ENCODE measurements at regions not wholly inside any gene's neighbourhood (a gene's known extent, or its start where the extent isn't known, plus 50 kb on each side); places are given as distances from the start of the nearest gene placed in this dataset.
"Not testable (repeated sequence)": the region's sequence is repeated elsewhere in the genome, so short reads cannot be mapped to it uniquely, and the experiment has no call there.

DNA sequence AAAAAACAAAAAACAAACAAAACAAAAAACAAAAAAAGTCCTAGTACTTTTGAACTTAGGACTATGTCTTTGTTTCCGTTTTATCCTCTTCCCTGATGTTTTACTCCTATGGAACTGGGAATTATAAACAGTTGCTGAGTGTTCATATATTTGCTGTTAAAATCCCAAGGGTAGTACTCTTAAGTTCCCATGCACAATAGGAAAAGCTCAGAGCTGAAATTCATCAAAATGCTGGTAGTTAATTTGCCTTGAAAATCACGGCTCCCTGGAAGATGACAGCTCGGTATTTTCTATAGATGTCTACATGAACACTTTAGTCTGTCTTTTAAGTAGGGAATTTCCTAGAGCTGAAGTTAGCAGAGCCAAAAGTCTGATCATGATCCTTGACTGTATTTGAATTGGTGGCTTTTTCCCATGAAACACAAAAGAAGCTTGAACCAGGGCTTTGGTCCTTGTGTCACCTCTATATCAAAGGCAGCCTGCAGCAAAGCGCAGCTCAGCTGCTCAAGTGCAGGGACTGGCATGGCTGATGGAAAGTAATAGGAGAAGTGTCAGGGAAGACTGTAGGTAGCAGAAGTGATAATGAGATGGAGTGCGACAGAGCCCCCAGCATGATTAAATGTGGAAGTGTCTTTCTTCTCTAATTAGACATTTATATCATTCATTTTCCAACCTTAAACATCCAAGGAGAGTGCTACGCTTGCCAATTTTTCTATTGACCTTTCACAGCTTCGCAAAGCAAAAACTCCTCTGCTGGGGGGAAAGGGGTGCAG, 310.9 kb downstream of the TRIM36 start:
- H2AFZ ChIP-seq (ENCODE audit: low read depth, low read length, severe bottlenecking), result no peak overlapping the region
- H3K9me3 ChIP-seq (ENCODE audit: insufficient read depth, low read length), result no peaks in the 10 kb centered on the region
- no peaks in the 10 kb centered on the region for H4K20me1 ChIP-seq (ENCODE audit: low read depth, low read length)
- no peak for TF ChIP-seq EZH2phosphoT487 (conservative IDR thresholded peaks at IDR 0.05; ENCODE audit: low read length)
- TF ChIP-seq, protein P1, sequence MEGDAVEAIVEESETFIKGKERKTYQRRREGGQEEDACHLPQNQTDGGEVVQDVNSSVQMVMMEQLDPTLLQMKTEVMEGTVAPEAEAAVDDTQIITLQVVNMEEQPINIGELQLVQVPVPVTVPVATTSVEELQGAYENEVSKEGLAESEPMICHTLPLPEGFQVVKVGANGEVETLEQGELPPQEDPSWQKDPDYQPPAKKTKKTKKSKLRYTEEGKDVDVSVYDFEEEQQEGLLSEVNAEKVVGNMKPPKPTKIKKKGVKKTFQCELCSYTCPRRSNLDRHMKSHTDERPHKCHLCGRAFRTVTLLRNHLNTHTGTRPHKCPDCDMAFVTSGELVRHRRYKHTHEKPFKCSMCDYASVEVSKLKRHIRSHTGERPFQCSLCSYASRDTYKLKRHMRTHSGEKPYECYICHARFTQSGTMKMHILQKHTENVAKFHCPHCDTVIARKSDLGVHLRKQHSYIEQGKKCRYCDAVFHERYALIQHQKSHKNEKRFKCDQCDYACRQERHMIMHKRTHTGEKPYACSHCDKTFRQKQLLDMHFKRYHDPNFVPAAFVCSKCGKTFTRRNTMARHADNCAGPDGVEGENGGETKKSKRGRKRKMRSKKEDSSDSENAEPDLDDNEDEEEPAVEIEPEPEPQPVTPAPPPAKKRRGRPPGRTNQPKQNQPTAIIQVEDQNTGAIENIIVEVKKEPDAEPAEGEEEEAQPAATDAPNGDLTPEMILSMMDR (IDR thresholded peaks at IDR 0.05; ENCODE audit: insufficient read depth, low read length, poor library complexity, severe bottlenecking), result no peak
- no peaks in the 10 kb centered on the region for H3K79me2 ChIP-seq (ENCODE audit: insufficient read depth, low read length)
- no peak overlapping the region for H3K4me2 ChIP-seq (ENCODE audit: low read depth, low read length, poor library complexity, severe bottlenecking)
- H3K9me2 ChIP-seq (replicated peaks; ENCODE audit: insufficient read depth, low read length), result no peaks in the 10 kb centered on the region
- no peak overlapping the region for H3K4me3 ChIP-seq (ENCODE audit: insufficient read depth, low read length, poor library complexity, severe bottlenecking)
- no peak overlapping the region for H3K9ac ChIP-seq (ENCODE audit: low read length)
- no peaks in the 10 kb centered on the region for H3F3A ChIP-seq (ENCODE audit: insufficient read depth)
- no peaks in the 10 kb centered on the region for H3K27me3 ChIP-seq (ENCODE audit: low read length)
- no peaks in the 10 kb centered on the region for H3K36me3 ChIP-seq (ENCODE audit: low read length)
- H3K27ac ChIP-seq (ENCODE audit: low read depth, low read length), result no peak overlapping the region

DNA sequence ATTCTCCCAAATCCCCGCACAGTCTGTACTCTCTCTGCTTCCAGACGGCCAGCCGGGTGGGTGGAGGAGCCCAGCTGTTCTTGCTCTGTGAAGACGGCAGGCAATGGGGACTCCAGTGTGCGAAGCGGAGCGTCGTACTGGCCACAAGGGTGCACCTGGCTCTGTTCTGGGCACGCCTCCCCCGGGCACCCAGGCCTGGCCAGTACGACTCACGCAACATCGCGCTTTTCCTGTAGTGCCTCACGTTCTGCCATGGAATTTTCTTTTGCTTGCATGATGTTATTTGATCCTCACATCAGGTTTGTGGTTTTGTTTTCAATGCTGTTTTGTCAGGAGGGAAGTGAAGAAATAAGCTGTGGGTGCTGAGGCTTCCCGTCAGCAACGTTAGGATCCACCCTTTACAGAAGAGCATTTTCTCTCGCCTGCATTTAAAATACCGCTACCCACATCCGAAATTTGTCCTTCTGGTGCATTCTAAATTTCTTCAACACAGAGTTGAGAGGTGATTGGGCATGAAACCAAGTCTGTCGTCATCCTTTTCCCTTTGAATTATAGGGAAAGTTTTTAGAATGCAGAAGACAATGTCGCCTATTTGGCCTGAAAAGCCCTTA, 311.7 kb downstream of the TRIM36 start:
- H3K9ac ChIP-seq (ENCODE audit: low read length), result no peak overlapping the region
- H4K20me1 ChIP-seq (ENCODE audit: low read depth, low read length), result no peaks in the 10 kb centered on the region
- no peaks in the 10 kb centered on the region for H3K79me2 ChIP-seq (ENCODE audit: insufficient read depth, low read length)
- H3K9me3 ChIP-seq (ENCODE audit: insufficient read depth, low read length), result no peaks in the 10 kb centered on the region
- H2AFZ ChIP-seq (ENCODE audit: low read depth, low read length, severe bottlenecking), result no peak overlapping the region
- no peaks in the 10 kb centered on the region for H3K36me3 ChIP-seq (ENCODE audit: low read length)
- no peak for TF ChIP-seq EZH2phosphoT487 (conservative IDR thresholded peaks at IDR 0.05; ENCODE audit: low read length)
- TF ChIP-seq, protein P1 (IDR thresholded peaks at IDR 0.05; ENCODE audit: insufficient read depth, low read length, poor library complexity, severe bottlenecking), result no peak
- no peak overlapping the region for H3K4me3 ChIP-seq (ENCODE audit: insufficient read depth, low read length, poor library complexity, severe bottlenecking)
- no peak overlapping the region for H3K4me2 ChIP-seq (ENCODE audit: low read depth, low read length, poor library complexity, severe bottlenecking)
- no peak overlapping the region for H3K27ac ChIP-seq (ENCODE audit: low read depth, low read length)
- H3K9me2 ChIP-seq (replicated peaks; ENCODE audit: insufficient read depth, low read length), result no peaks in the 10 kb centered on the region
- no peaks in the 10 kb centered on the region for H3F3A ChIP-seq (ENCODE audit: insufficient read depth)
- no peaks in the 10 kb centered on the region for H3K27me3 ChIP-seq (ENCODE audit: low read length)

DNA sequence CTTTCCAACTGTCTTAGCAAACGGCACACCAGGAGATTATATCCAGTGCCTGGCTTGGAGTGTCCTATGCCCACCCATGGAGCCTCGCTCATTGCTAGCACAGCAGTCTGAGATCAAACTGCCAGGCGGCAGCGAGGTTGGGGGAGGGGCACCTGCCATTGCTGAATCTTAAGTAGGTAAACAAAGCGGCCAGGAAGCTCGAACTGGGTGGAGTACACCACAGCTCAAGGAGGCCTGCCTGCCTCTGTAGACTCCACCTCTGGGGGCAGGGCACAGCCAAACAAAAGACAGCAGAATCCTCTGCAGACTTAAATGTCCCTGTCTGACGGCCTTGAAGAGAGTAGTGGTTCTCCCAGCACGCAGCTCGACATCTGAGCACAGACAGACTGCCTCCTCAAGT, 325.0 kb downstream of the TRIM36 start:
- not testable (repeated sequence) for H3K27ac ChIP-seq (ENCODE audit: low read depth, low read length); H2AFZ ChIP-seq (ENCODE audit: low read depth, low read length, severe bottlenecking); H3K4me3 ChIP-seq (ENCODE audit: insufficient read depth, low read length, poor library complexity, severe bottlenecking); H3K27me3 ChIP-seq (ENCODE audit: low read length); H3K9me3 ChIP-seq (ENCODE audit: insufficient read depth, low read length); H4K20me1 ChIP-seq (ENCODE audit: low read depth, low read length); H3K36me3 ChIP-seq (ENCODE audit: low read length); H3K4me2 ChIP-seq (ENCODE audit: low read depth, low read length, poor library complexity, severe bottlenecking); H3K9ac ChIP-seq (ENCODE audit: low read length); H3K79me2 ChIP-seq (ENCODE audit: insufficient read depth, low read length); H3K9me2 ChIP-seq (replicated peaks; ENCODE audit: insufficient read depth, low read length); H3F3A ChIP-seq (ENCODE audit: insufficient read depth)

DNA sequence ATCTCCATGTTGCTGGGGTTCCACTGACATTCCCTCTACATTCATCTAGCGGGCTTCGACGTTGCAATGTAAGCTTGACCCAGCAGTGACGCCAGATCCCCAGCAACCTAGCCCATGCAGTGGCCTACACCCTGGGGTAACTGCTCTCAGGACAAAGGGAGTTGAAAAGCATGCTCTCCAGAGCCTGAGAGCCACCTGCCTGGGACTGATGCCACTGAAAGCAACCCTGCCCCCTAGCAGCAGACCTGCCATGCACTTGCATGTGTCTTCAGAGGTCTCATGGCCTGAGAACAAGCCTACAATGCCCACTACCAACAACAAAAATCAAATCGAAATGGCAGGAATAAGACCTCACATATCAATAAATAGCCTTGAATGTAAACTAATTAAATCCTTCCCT, 330.3 kb downstream of the TRIM36 start:
- H3K4me2 ChIP-seq (ENCODE audit: low read depth, low read length, poor library complexity, severe bottlenecking), result no peak overlapping the region
- H3K9ac ChIP-seq (ENCODE audit: low read length), result no peak overlapping the region
- TF ChIP-seq, protein P1 (IDR thresholded peaks at IDR 0.05; ENCODE audit: insufficient read depth, low read length, poor library complexity, severe bottlenecking), result no peak
- no peak for TF ChIP-seq EZH2phosphoT487 (conservative IDR thresholded peaks at IDR 0.05; ENCODE audit: low read length)
- H3K36me3 ChIP-seq (ENCODE audit: low read length), result no peaks in the 10 kb centered on the region
- H3K9me2 ChIP-seq (replicated peaks; ENCODE audit: insufficient read depth, low read length), result no peaks in the 10 kb centered on the region
- no peaks in the 10 kb centered on the region for H3K9me3 ChIP-seq (ENCODE audit: insufficient read depth, low read length)
- H3K27me3 ChIP-seq (ENCODE audit: low read length), result no peaks in the 10 kb centered on the region
- H3K79me2 ChIP-seq (ENCODE audit: insufficient read depth, low read length), result no peaks in the 10 kb centered on the region
- no peak overlapping the region for H3K27ac ChIP-seq (ENCODE audit: low read depth, low read length)
- H2AFZ ChIP-seq (ENCODE audit: low read depth, low read length, severe bottlenecking), result no peak overlapping the region
- no peak overlapping the region for H3K4me3 ChIP-seq (ENCODE audit: insufficient read depth, low read length, poor library complexity, severe bottlenecking)
- H3F3A ChIP-seq (ENCODE audit: insufficient read depth), result no peaks in the 10 kb centered on the region
- no peaks in the 10 kb centered on the region for H4K20me1 ChIP-seq (ENCODE audit: low read depth, low read length)

All from SU-DHL-6 (cell line).